GM19467 (cell line): ENCODE measurements at regions not wholly inside any gene's neighbourhood (a gene's known extent, or its start where the extent isn't known, plus 50 kb on each side); places are given as distances from the start of the nearest gene placed in this dataset.

Source experiments
- ATAC-seq: cut with Tn5 transposase; IDR thresholded peaks from one replicate; pipeline ENCODE4 v1.9.1; 2021; ENCODE audit warnings: mild to moderate bottlenecking, moderate library complexity; ENCODE audit not compliant: unreplicated experiment

GRCh38 chr2:65487404-65487803 is 55.0 kb upstream of the SPRED2 start:
- no peak for ATAC-seq

GRCh38 chr2:65486802-65487201 is 54.4 kb upstream of the SPRED2 start:
- no peak for ATAC-seq

DNA sequence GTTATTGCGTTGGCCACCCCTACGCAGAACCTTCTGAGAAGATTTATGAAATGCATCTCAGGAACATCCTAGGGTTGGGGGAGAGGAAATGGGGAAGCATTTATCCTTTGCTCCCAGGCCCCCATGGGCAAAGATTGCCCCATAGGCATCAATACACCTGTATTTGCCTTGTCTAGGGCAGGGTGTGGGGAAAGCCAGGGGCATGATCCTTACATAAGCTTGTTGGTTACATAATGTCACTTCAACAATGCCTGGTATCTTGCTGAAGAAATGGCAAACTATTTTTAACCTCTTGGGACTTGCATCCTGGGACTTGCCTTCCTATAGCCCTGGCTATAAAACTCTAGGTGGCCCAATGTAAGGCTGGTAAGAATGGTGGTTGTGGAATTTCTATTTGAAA is 53.9 kb upstream of the SPRED2 start:
- no peak for ATAC-seq

GRCh38 chr2:65485839-65486238 is 53.4 kb upstream of the SPRED2 start:
- no peak for ATAC-seq

DNA sequence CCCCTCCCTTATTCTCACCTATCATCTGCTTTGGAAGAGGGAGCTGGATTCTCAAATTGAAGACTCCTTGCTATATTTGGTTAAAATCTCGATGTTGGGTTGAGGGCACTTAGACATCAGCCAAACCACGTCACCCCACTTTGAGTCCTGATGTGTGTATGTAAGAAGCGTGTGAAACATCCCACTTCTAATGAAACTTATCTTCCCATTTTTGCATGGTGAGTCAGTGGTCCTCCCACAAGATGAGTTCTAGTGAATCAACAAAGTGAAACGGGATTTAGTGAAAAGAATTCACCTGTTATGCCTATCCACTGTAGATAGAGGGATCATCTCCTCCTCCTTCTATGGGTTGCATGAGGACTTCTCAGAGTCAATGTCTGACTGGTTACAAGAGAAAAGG is 51.4 kb upstream of the SPRED2 start:
- ATAC-seq: no peak

- ATAC-seq: no peak
Measured at GRCh38 chr2:65482971-65483370, 50.6 kb upstream of the SPRED2 start.
